ENCODE measurements at regions not wholly inside any gene's neighbourhood (a gene's known extent, or its start where the extent isn't known, plus 50 kb on each side); places are given as distances from the start of the nearest gene placed in this dataset.

DNA sequence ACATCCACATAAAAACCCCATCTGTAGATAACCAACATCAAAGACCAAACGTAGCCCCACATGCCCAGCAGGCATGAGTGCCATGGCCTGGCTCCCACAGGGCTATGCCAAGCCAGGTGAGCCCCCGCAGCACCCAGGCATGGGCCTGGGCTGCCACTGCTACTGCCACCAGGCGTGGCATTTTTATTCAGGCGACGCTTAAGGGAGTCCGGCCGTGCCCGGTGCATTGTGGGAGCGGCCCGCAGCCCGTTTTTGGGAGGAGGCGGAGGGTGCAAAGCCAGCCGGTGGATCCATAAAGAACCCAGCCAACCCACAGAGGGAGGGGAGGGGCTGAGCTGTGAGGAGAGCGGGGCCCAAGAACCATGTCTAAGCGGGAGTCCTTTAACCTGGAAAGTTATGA lies 83.6 kb downstream of the XIST start:
- H3K4me1 Mint-ChIP-seq = peaks cover 3 to 20% of the 10 kb centered on the region in 2 donors
- no peak overlapping the region for H3K27ac Mint-ChIP-seq
- peaks cover 6 to 20% of the 10 kb centered on the region in 2 donors for H3K27me3 Mint-ChIP-seq

DNA sequence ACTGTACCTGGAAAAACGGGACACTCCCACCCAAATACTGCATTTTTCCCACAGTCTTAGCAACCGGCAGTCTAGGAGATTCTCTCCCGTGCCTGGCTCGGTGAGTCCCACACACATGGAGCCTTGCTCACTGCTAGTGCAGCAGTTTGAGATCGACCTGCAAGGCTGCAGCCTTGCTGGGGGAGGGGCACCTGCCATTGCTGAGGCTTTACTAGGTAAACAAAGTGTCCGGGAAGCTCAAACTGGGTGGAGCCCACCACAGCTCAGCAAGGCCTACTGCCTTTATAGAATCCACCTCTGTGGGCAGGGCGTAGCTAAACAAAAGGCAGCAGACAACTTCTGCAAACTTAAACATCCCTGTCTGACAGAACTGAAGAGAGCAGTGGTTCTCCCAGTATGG lies 84.4 kb downstream of the XIST start:
- DNase-seq = no peak
- Mint-ChIP-seq H3K27me3 (peaks cover 6 to 22% of the 10 kb centered on the region in 2 donors), H3K36me3 (no peaks in the 10 kb centered on the region), H3K27ac (no peak overlapping the region), H3K4me1 (peaks cover 3 to 20% of the 10 kb centered on the region in 2 donors), H3K4me3 (no peak overlapping the region), H3K9me3 (peaks cover 0 to 1% of the 10 kb centered on the region in 2 donors)
- no peak for ATAC-seq (replicated peaks)

More for the DNA sequence above, 83.6 kb downstream of the XIST start:
- DNase-seq = no peak
- no peak for ATAC-seq (replicated peaks)
- Mint-ChIP-seq H3K9me3 (peaks cover 0 to 1% of the 10 kb centered on the region in 2 donors), H3K36me3 (no peaks in the 10 kb centered on the region), H3K4me3 (no peak overlapping the region)

DNA sequence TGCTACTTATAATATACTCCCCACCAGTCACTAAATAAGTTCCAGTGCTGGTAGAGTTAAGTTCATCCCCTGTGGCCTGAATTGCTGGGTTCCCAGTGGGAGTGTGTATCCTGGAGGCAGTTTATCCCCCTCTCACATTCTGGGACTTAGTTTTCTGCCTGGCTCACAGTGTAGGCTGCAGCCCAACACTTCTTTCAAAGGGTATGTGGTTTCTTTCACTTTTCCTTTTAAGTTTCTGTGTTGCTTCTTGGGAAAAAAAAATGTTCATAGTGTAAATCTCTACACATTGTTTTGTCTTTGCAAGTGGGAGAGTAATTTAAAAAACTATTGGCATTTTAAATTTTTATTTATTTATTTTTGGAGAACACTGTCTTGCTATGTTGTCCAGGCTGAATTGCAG lies 85.5 kb downstream of the XIST start:
- Mint-ChIP-seq H3K27me3 (peaks cover 6 to 24% of the 10 kb centered on the region in 2 donors), H3K9me3 (peaks cover 0 to 1% of the 10 kb centered on the region in 2 donors), H3K36me3 (no peaks in the 10 kb centered on the region), H3K27ac (no peak overlapping the region), H3K4me1 (peaks cover 3 to 20% of the 10 kb centered on the region in 2 donors), H3K4me3 (no peak overlapping the region)
- DNase-seq (no peak), ATAC-seq (replicated peaks) (no peak)

DNA sequence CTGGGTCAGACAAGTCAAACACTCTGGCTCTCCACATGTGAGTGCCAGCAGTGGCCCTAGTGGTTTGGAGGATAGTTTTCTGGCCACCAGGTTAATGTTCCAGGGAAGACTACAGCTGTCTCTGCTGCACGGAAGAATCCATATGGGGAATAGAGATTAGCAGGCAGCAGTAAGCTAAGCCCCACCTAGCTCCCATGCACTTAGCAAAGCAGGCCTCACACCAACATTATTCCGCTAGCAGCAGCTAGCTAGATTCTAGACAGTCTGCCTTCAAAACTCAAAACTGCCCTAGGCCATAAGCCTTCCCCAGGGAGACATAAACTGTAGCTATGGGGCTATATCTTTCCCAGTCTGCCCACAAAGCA lies 86.1 kb downstream of the XIST start:
- Mint-ChIP-seq H3K9me3 (peaks cover 0 to 3% of the 10 kb centered on the region in 2 donors), H3K27me3 (peaks cover under 1 to 24% of the 10 kb centered on the region in 2 donors), H3K4me3 (no peak overlapping the region), H3K27ac (no peak overlapping the region), H3K4me1 (peaks cover 3 to 20% of the 10 kb centered on the region in 2 donors), H3K36me3 (no peaks in the 10 kb centered on the region)
- ATAC-seq (replicated peaks) (no peak), DNase-seq (no peak)

DNA sequence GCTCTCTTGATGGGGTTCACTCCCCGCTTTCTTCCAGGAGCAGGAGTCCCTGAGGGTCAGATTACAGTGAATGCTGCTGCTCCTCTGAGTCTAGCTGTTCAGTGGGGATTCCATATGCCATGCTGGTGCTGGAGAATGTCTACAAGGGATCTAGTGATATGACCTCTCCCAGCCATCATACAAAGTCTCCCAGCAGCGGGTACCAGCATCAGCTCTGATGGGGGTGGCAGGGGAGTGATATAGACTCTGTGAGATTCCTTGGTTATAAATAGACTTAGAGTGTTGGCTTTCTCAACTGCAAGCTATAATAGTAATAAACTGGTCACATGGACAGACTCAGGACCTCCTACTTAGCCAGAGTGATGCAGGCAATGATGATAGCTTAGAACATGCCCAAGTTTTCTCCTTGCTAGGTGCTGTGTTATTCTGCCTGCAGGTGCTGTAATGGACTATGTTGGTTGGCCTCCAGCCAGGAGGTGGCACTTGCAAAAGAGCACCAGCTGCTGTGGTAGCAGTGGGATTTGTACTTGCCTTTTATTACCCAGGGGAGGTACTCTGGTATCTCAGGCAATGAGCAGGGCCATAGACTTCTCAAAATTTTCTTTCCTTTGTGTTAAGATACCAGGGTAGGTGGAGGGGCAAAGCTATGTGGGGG lies 86.6 kb downstream of the XIST start:
- H3K4me3 Mint-ChIP-seq = no peak overlapping the region
- H3K27ac Mint-ChIP-seq = no peak overlapping the region
- peaks cover 0 to 3% of the 10 kb centered on the region in 2 donors for H3K9me3 Mint-ChIP-seq
- no peak for DNase-seq
- peaks cover 3 to 20% of the 10 kb centered on the region in 2 donors for H3K4me1 Mint-ChIP-seq
- peaks cover 0 to 24% of the 10 kb centered on the region in 2 donors for H3K27me3 Mint-ChIP-seq
- peak in 1 of 2 donors; percentile 19 for ATAC-seq (replicated peaks)
- H3K36me3 Mint-ChIP-seq = no peaks in the 10 kb centered on the region

DNA sequence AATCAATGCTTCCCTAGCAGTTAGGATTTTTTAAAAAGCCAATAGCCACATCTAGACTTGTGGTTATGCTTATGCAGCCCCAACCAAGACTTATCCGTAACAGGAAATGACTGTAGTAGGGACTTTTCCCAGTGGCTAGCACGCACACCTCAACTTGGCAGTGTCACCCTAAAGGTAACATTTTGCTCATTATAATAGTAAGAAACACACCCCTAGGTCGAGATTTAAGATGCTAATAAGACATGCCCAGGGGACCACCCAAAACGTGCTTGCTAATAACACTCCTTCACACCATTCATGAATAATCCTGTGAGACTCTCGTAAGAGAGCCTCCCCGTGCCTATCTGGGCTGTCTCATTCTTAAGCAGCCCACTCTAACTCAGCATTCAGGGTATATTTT lies 94.3 kb downstream of the XIST start:
- ATAC-seq (replicated peaks) (peak in 1 of 2 donors; percentile 33), DNase-seq (no peak)
- H3K36me3 Mint-ChIP-seq = no peaks in the 10 kb centered on the region
- H3K4me1 Mint-ChIP-seq = no peaks in the 10 kb centered on the region
- H3K27me3 Mint-ChIP-seq = peaks cover 12 to 28% of the 10 kb centered on the region in 2 donors
- H3K4me3 Mint-ChIP-seq = no peak overlapping the region
- H3K9me3 Mint-ChIP-seq = peaks cover 0 to 3% of the 10 kb centered on the region in 2 donors
- H3K27ac Mint-ChIP-seq = no peak overlapping the region

Measured in stimulated activated naive B cell treated with anti-CD40 and anti-IgM and Interleukin-4, amounts not matched to agents 10 μg/mL and 1 μg/mL and 100 μg/mL, for 72 hours (primary cell).